ENCODE measurements at regions not wholly inside any gene's neighbourhood (a gene's known extent, or its start where the extent isn't known, plus 50 kb on each side); places are given as distances from the start of the nearest gene placed in this dataset.
"Not testable (repeated sequence)": the region's sequence is repeated elsewhere in the genome, so short reads cannot be mapped to it uniquely, and the experiment has no call there.

GRCh38 chr10:113496111-113497109, 56.4 kb upstream of the HABP2 start:
- no peak overlapping the region for H3K27ac ChIP-seq (ENCODE audit: insufficient read depth, low read length, poor library complexity, severe bottlenecking)
- no peak for DNase-seq
- Mint-ChIP-seq H3K27ac (no peak overlapping the region), H3K27me3 (peaks cover 4% of the 10 kb centered on the region), H3K36me3 (no peaks in the 10 kb centered on the region), H3K4me1 (no peaks in the 10 kb centered on the region), H3K9me3 (peaks cover 0 to 6% (median 0%) of the 10 kb centered on the region in 7 donors), H3K4me3 (no peak overlapping the region)
- H3K4me1 ChIP-seq (ENCODE audit: control insufficient read depth, insufficient read depth, low read length, poor library complexity, severe bottlenecking): no peaks in the 10 kb centered on the region
- H3K27me3 ChIP-seq (ENCODE audit: control insufficient read depth, insufficient read depth, low read length): no peaks in the 10 kb centered on the region
- no peaks in the 10 kb centered on the region for H3K9me3 ChIP-seq (ENCODE audit: control insufficient read depth in 2 of 2, low read length in 2 of 2)
- no peak overlapping the region for H3K4me3 ChIP-seq (ENCODE audit: low read depth, low read length)
- ATAC-seq (ENCODE audit: low read depth in 2 of 2): no peak
- H3K36me3 ChIP-seq (ENCODE audit: control insufficient read depth, insufficient read depth, low read length): no peaks in the 10 kb centered on the region

- no peak overlapping the region for H3K4me3 Mint-ChIP-seq
- no peaks in the 10 kb centered on the region for H3K27me3 ChIP-seq (ENCODE audit: control insufficient read depth, insufficient read depth, low read length)
- H3K9me3 ChIP-seq (ENCODE audit: control insufficient read depth in 2 of 2, low read length in 2 of 2): no peaks in the 10 kb centered on the region
- no peaks in the 10 kb centered on the region for H3K36me3 ChIP-seq (ENCODE audit: control insufficient read depth, insufficient read depth, low read length)
- peaks cover 0 to 6% (median 0%) of the 10 kb centered on the region in 7 donors for H3K9me3 Mint-ChIP-seq
- no peak overlapping the region for H3K27ac Mint-ChIP-seq
- H3K36me3 Mint-ChIP-seq: no peaks in the 10 kb centered on the region
- no peaks in the 10 kb centered on the region for H3K4me1 Mint-ChIP-seq
- no peaks in the 10 kb centered on the region for H3K4me1 ChIP-seq (ENCODE audit: control insufficient read depth, insufficient read depth, low read length, poor library complexity, severe bottlenecking)
- H3K27me3 Mint-ChIP-seq: peaks cover 4% of the 10 kb centered on the region
- no peak overlapping the region for H3K4me3 ChIP-seq (ENCODE audit: low read depth, low read length)
- no peak for DNase-seq
- no peak for ATAC-seq (ENCODE audit: low read depth in 2 of 2)
- no peak overlapping the region for H3K27ac ChIP-seq (ENCODE audit: insufficient read depth, low read length, poor library complexity, severe bottlenecking)
Observed at GRCh38 chr10:113497198-113497597, 55.7 kb upstream of the HABP2 start.

GRCh38 chr10:113498997-113499396, 53.9 kb upstream of the HABP2 start:
- DNase-seq: no peak

GRCh38 chr10:113499806-113500205, 53.0 kb upstream of the HABP2 start:
- Histone ChIP-seq H3K9me3 (ENCODE audit: control insufficient read depth in 2 of 2, low read length in 2 of 2) (no peaks in the 10 kb centered on the region), H3K4me1 (ENCODE audit: control insufficient read depth, insufficient read depth, low read length, poor library complexity, severe bottlenecking) (no peaks in the 10 kb centered on the region), H3K4me3 (ENCODE audit: low read depth, low read length) (no peak overlapping the region), H3K27ac (ENCODE audit: insufficient read depth, low read length, poor library complexity, severe bottlenecking) (no peak overlapping the region), H3K27me3 (ENCODE audit: control insufficient read depth, insufficient read depth, low read length) (no peaks in the 10 kb centered on the region), H3K36me3 (ENCODE audit: control insufficient read depth, insufficient read depth, low read length) (no peaks in the 10 kb centered on the region)
- peaks cover 0 to 6% (median 0%) of the 10 kb centered on the region in 7 donors for H3K9me3 Mint-ChIP-seq
- no peaks in the 10 kb centered on the region for H3K36me3 Mint-ChIP-seq
- H3K4me1 Mint-ChIP-seq: no peaks in the 10 kb centered on the region
- H3K27me3 Mint-ChIP-seq: peaks cover 8% of the 10 kb centered on the region
- no peak overlapping the region for H3K27ac Mint-ChIP-seq
- H3K4me3 Mint-ChIP-seq: no peak overlapping the region
- no peak for ATAC-seq (ENCODE audit: low read depth in 2 of 2)
- DNase-seq: no peak

More at GRCh38 chr10:113498997-113499396, 53.9 kb upstream of the HABP2 start:
- H3K9me3 Mint-ChIP-seq: peaks cover 0 to 6% (median 0%) of the 10 kb centered on the region in 7 donors
- Histone ChIP-seq H3K27ac (ENCODE audit: insufficient read depth, low read length, poor library complexity, severe bottlenecking) (no peak overlapping the region), H3K36me3 (ENCODE audit: control insufficient read depth, insufficient read depth, low read length) (no peaks in the 10 kb centered on the region), H3K4me3 (ENCODE audit: low read depth, low read length) (no peak overlapping the region), H3K9me3 (ENCODE audit: control insufficient read depth in 2 of 2, low read length in 2 of 2) (no peaks in the 10 kb centered on the region), H3K27me3 (ENCODE audit: control insufficient read depth, insufficient read depth, low read length) (no peaks in the 10 kb centered on the region), H3K4me1 (ENCODE audit: control insufficient read depth, insufficient read depth, low read length, poor library complexity, severe bottlenecking) (no peaks in the 10 kb centered on the region)
- H3K27ac Mint-ChIP-seq: no peak overlapping the region
- ATAC-seq (ENCODE audit: low read depth in 2 of 2): no peak
- no peaks in the 10 kb centered on the region for H3K4me1 Mint-ChIP-seq
- no peak overlapping the region for H3K4me3 Mint-ChIP-seq
- H3K36me3 Mint-ChIP-seq: no peaks in the 10 kb centered on the region
- H3K27me3 Mint-ChIP-seq: peaks cover 8% of the 10 kb centered on the region

GRCh38 chr10:113501031-113501430, 51.8 kb upstream of the HABP2 start:
- not testable (repeated sequence) for DNase-seq; H3K27me3 Mint-ChIP-seq; H3K27ac Mint-ChIP-seq; H3K9me3 ChIP-seq (ENCODE audit: control insufficient read depth in 2 of 2, low read length in 2 of 2); H3K27ac ChIP-seq (ENCODE audit: insufficient read depth, low read length, poor library complexity, severe bottlenecking); H3K36me3 Mint-ChIP-seq; H3K4me3 Mint-ChIP-seq; H3K4me1 Mint-ChIP-seq; H3K4me1 ChIP-seq (ENCODE audit: control insufficient read depth, insufficient read depth, low read length, poor library complexity, severe bottlenecking); H3K36me3 ChIP-seq (ENCODE audit: control insufficient read depth, insufficient read depth, low read length); H3K4me3 ChIP-seq (ENCODE audit: low read depth, low read length); H3K9me3 Mint-ChIP-seq; H3K27me3 ChIP-seq (ENCODE audit: control insufficient read depth, insufficient read depth, low read length); ATAC-seq (ENCODE audit: low read depth in 2 of 2)
